Activated CD8-positive, alpha-beta T cell treated with anti-CD3 and anti-CD28 coated beads for 36 hours (primary cell): ENCODE measurements at regions not wholly inside any gene's neighbourhood (a gene's known extent, or its start where the extent isn't known, plus 50 kb on each side); places are given as distances from the start of the nearest gene placed in this dataset.

ENCODE experiments used
- ATAC-seq: fragments of 200-7000 bp; cut with Tn5 transposase; one replicate; pipeline ENCODE4 v1.10.0; 2021; ENCODE audit warnings: mild to moderate bottlenecking, moderate library complexity
- CTCF ChIA-PET: fragments of 350-600 bp; sonication (Branson Sonifier 250); formaldehyde crosslinking; loops from one replicate; lab custom pipeline; 2021; ENCODE audit warnings: antibody characterized with exemption; lab: Charles Lee
- POLR2A ChIA-PET: fragments of 350-600 bp; sonication (Branson Sonifier 250); formaldehyde crosslinking; loops from one replicate; lab custom pipeline; 2021; ENCODE audit warnings: antibody characterized with exemption; lab: Charles Lee
- DNase-seq: peaks from one replicate; pipeline ENCODE4 v3.0.0-alpha.2; 2020
- H3K27ac Mint-ChIP-seq: one replicate; pipeline ENCODE4 v1.8.0; 2021; ENCODE audit warnings: mild to moderate bottlenecking, mixed read lengths
- H3K27me3 Mint-ChIP-seq: one replicate; pipeline ENCODE4 v1.8.0; 2021; ENCODE audit warnings: mixed read lengths
- H3K36me3 Mint-ChIP-seq: one replicate; pipeline ENCODE4 v1.8.0; 2021; ENCODE audit warnings: low read depth, mixed read lengths
- H3K4me1 Mint-ChIP-seq: one replicate; pipeline ENCODE4 v1.8.0; 2021; ENCODE audit warnings: low read depth, mixed read lengths
- H3K4me3 Mint-ChIP-seq: one replicate; pipeline ENCODE4 v1.8.0; 2021; ENCODE audit warnings: mild to moderate bottlenecking, moderate library complexity, mixed read lengths
- H3K9me3 Mint-ChIP-seq: one replicate; pipeline ENCODE4 v1.8.0; 2021; ENCODE audit warnings: mixed read lengths
- intact Hi-C: fragments of 100-400 bp; cut with micrococcal nuclease; formaldehyde crosslinking; loops from one replicate; pipeline ENCODE4 v1.10.0; 2022
- TF ChIP-seq, protein P1 (sequence below): fragments of 200-600 bp; IDR thresholded peaks from one replicate; pipeline ENCODE4 v1.8.0; 2022; ENCODE audit warnings: antibody characterized with exemption, mild to moderate bottlenecking

DNA sequence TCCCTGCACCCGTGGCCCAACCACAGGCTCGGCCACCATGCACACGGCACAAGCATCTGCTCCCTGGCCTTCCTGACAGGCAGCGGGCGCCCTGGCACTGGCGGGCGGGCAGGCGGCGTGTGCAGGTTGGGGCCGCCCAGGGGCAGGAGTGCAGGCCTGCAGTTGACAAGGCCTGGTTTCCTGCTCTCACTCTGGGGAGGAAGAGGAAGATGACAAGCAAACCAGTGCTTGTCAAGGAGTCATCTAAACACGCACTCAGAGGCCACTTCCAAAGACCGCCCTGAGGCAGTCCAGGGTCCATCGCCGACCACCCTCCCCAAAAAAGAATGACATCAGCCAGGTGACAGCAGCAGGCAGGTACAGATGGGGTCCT lies 65.3 kb upstream of the LINC01488 start:
- ChIA-PET POLR2A (no interaction called here), CTCF (no interaction called here)
- H3K27ac Mint-ChIP-seq: no peak overlapping the region
- TF ChIP-seq, protein P1, sequence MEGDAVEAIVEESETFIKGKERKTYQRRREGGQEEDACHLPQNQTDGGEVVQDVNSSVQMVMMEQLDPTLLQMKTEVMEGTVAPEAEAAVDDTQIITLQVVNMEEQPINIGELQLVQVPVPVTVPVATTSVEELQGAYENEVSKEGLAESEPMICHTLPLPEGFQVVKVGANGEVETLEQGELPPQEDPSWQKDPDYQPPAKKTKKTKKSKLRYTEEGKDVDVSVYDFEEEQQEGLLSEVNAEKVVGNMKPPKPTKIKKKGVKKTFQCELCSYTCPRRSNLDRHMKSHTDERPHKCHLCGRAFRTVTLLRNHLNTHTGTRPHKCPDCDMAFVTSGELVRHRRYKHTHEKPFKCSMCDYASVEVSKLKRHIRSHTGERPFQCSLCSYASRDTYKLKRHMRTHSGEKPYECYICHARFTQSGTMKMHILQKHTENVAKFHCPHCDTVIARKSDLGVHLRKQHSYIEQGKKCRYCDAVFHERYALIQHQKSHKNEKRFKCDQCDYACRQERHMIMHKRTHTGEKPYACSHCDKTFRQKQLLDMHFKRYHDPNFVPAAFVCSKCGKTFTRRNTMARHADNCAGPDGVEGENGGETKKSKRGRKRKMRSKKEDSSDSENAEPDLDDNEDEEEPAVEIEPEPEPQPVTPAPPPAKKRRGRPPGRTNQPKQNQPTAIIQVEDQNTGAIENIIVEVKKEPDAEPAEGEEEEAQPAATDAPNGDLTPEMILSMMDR: no peak
- DNase-seq: no peak
- ATAC-seq: no peak
- H3K4me3 Mint-ChIP-seq: no peak overlapping the region
- no peaks in the 10 kb centered on the region for H3K9me3 Mint-ChIP-seq
- intact Hi-C loops: no loop called here
- H3K27me3 Mint-ChIP-seq: peaks cover 4% of the 10 kb centered on the region
- no peaks in the 10 kb centered on the region for H3K36me3 Mint-ChIP-seq
- no peaks in the 10 kb centered on the region for H3K4me1 Mint-ChIP-seq

DNA sequence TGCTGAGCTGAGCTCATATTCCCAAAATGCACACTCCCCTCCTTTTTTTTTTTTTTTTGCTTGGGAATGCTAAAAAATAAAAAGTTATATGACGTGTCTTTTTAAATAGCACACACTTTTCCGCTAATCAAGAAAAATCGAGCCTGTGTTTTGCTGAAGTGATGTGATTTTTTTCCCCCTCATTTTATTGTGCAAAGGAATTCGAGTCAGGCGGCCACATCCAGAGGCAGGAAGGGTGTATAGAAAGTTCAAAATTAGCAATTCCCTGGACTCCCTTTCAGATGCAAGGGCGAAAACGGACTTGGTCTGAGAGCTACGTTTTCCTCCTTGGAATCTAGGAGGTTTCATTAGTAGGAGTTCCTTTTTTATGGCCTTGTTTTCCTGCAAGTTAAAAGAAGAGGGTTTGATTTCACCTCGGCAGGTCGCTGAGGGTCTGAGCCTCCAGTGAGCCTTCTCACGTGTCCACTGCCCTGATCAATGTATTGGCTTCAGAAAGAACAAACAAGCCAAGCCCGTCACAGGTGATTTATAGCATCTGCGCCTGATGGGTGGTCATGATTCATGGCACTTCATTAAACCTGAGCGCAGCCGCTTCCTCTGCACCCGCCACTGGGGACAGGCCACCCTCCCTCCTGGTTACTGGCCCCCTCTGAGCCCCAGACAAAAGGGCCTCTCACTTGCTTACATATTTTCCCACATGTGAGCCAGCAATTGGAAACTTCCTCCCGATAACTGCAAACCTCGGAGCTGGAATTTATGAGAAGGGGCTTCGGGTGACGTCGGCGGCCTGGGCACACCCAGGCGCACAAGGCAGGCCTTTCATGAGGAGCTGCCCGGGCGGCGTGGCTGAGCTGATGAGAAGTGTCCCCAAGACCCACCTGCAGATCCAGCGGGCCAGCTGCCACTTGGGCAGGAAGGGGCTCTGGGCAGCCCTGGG lies 64.4 kb upstream of the LINC01488 start:
- Mint-ChIP-seq H3K9me3 (no peaks in the 10 kb centered on the region), H3K36me3 (no peaks in the 10 kb centered on the region), H3K4me1 (no peaks in the 10 kb centered on the region), H3K27me3 (peaks cover 4% of the 10 kb centered on the region), H3K4me3 (no peak overlapping the region), H3K27ac (no peak overlapping the region)
- ChIA-PET POLR2A (no interaction called here), CTCF (no interaction called here)
- DNase-seq: no peak
- TF ChIP-seq, protein P1: no peak
- no peak for ATAC-seq
- intact Hi-C loops: no loop called here

DNA sequence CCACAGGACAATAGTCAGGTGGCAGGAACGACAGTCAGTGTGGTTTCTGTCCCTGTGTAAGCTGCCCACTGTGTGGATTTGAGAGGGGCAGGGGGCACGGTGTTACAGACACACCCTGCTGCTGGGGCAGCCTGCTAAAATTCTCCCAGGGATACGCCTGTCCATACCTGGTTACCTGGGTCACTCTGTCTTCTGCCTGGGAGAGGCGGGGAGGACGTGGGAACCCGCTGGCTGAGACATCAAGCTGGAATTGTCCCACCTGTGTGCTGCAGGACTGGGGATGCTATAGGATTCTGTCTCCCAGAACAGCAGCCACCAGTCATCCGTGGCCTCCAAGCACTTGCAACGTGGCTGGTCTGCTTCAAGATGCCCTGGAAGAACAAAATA lies 63.8 kb upstream of the LINC01488 start:
- Mint-ChIP-seq H3K4me1 (no peaks in the 10 kb centered on the region), H3K27me3 (peaks cover 3% of the 10 kb centered on the region), H3K36me3 (no peaks in the 10 kb centered on the region), H3K9me3 (no peaks in the 10 kb centered on the region), H3K4me3 (no peak overlapping the region), H3K27ac (no peak overlapping the region)
- intact Hi-C loops: no loop called here
- TF ChIP-seq, protein P1: no peak
- DNase-seq (no peak), ATAC-seq (no peak)
- ChIA-PET POLR2A (no interaction called here), CTCF (no interaction called here)

DNA sequence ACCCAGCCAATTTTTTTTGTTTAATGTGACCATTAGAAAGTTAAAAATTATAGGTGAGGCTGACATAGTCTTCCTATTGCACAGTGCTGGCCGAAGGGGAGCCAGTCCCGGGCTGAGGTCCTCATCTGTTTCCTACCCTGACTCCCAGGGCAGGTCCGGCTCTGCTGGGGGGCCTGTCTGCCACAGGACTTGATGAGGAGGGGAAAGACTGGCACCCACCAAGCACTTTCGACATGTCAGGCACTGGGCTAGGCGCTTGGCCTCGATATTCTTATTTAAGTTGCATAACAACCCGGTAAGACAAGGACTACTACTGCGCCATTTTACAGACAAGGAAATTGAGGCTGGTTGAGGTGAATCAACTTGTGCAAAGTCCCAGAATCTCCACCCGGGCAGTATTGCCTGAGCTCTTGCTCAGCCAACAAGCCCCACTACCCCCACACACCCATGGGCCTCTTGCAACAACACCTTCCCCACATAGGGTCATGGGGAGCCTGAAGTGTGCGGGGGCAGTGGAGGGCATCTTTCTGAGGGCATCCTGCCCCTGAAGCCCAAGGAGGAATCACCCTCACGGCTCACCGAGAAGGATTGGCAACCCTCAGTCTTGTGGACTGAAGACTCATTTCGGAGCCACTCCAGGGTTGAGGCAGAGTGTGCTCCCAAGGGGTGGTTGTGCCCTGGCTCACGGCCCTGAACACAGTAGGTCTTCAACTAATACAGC lies 62.7 kb upstream of the LINC01488 start:
- H3K4me1 Mint-ChIP-seq: no peaks in the 10 kb centered on the region
- no peak overlapping the region for H3K27ac Mint-ChIP-seq
- H3K9me3 Mint-ChIP-seq: no peaks in the 10 kb centered on the region
- no peak for ATAC-seq
- intact Hi-C loops: no loop called here
- no peaks in the 10 kb centered on the region for H3K36me3 Mint-ChIP-seq
- TF ChIP-seq, protein P1: no peak
- no peak for DNase-seq
- POLR2A ChIA-PET: no interaction called here
- CTCF ChIA-PET: no interaction called here
- H3K27me3 Mint-ChIP-seq: peaks cover 3% of the 10 kb centered on the region
- H3K4me3 Mint-ChIP-seq: no peak overlapping the region
